H1 (cell line): ENCODE measurements at regions not wholly inside any gene's neighbourhood (a gene's known extent, or its start where the extent isn't known, plus 50 kb on each side); places are given as distances from the start of the nearest gene placed in this dataset.

Experiments
- CHD7 ChIP-seq: fragments of 300-600 bp; sonication (generic); IDR thresholded peaks from 2 replicates; pipeline ENCODE4 v1.7.1; 2012; ENCODE audit warnings: low read length, moderate library complexity, mild to moderate bottlenecking, inconsistent platforms; ENCODE audit not compliant: insufficient replicate concordance
- EZH2 ChIP-seq: fragments of 200-600 bp; sonication (generic); IDR thresholded peaks from 2 replicates; pipeline ENCODE4 v1.7.1; 2012; ENCODE audit warnings: low read depth, mild to moderate bottlenecking, moderate library complexity, low read length, inconsistent platforms; ENCODE audit not compliant: severe bottlenecking
- FOSL1 ChIP-seq: IDR thresholded peaks from 2 replicates; pipeline ENCODE4 v1.6.1; 2011; ENCODE audit warnings: mild to moderate bottlenecking, low read depth, low read length, moderate library complexity; ENCODE audit not compliant: insufficient read depth
- KDM4A ChIP-seq: IDR thresholded peaks from one replicate; pipeline ENCODE4 v1.7.1; 2012; ENCODE audit warnings: low read depth, mild to moderate bottlenecking, moderate library complexity, low read length, inconsistent platforms; ENCODE audit not compliant: severe bottlenecking
- SIRT6 ChIP-seq: IDR thresholded peaks from one replicate; pipeline ENCODE4 v1.7.1; 2012; ENCODE audit warnings: low read length, inconsistent platforms
- SP1 ChIP-seq: IDR thresholded peaks from 2 replicates; pipeline ENCODE4 v1.6.1; 2011; ENCODE audit warnings: low read depth, low read length
- ZNF274 ChIP-seq: IDR thresholded peaks from 2 replicates; pipeline ENCODE4 v1.7.0; 2012; ENCODE audit warnings: low read length, borderline replicate concordance; ENCODE audit errors: extremely low read depth

- TF ChIP-seq CHD7 (no peak), SP1 (no peak), FOSL1 (no peak), EZH2 (no peak), SIRT6 (no peak), KDM4A (no peak), ZNF274 (no peak)
These were observed 301.7 kb upstream of the DIPK2B start (continued) for GRCh38 chrX:45502396-45502795.
